HG02642 (cell line): ENCODE measurements at regions not wholly inside any gene's neighbourhood (a gene's known extent, or its start where the extent isn't known, plus 50 kb on each side); places are given as distances from the start of the nearest gene placed in this dataset.

Experiments used
- ATAC-seq: cut with Tn5 transposase; IDR thresholded peaks from one replicate; pipeline ENCODE4 v1.9.1; 2021; ENCODE audit warnings: mild to moderate bottlenecking; ENCODE audit not compliant: unreplicated experiment, poor library complexity

- ATAC-seq = no peak
Measured at GRCh38 chr13:24073657-24074056, 86.9 kb upstream of the SPATA13 start.

GRCh38 chr13:24074678-24075077, 85.8 kb upstream of the SPATA13 start:
- no peak for ATAC-seq

- ATAC-seq = no peak
Measured at GRCh38 chr13:24075137-24075975, 85.2 kb upstream of the SPATA13 start.

- no peak for ATAC-seq
Measured at GRCh38 chr13:24076109-24076508, 84.4 kb upstream of the SPATA13 start.

- ATAC-seq = no peak
Measured at GRCh38 chr13:24076636-24077035, 83.9 kb upstream of the SPATA13 start.

- ATAC-seq = no peak
Measured at GRCh38 chr13:24080134-24080533, 80.4 kb upstream of the SPATA13 start.

GRCh38 chr13:24081387-24081786, 79.1 kb upstream of the SPATA13 start:
- no peak for ATAC-seq

GRCh38 chr13:24083141-24083540, 77.4 kb upstream of the SPATA13 start:
- no peak for ATAC-seq

- ATAC-seq = no peak
Measured at GRCh38 chr13:24083722-24084421, 76.6 kb upstream of the SPATA13 start.

GRCh38 chr13:24085662-24086061, 74.9 kb upstream of the SPATA13 start:
- no peak for ATAC-seq

GRCh38 chr13:24086642-24087041, 73.9 kb upstream of the SPATA13 start:
- no peak for ATAC-seq

GRCh38 chr13:24087605-24088225, 72.8 kb upstream of the SPATA13 start:
- ATAC-seq = no peak

- no peak for ATAC-seq
Measured at GRCh38 chr13:24090049-24090448, 70.5 kb upstream of the SPATA13 start.

- ATAC-seq = no peak
Measured at GRCh38 chr13:24091080-24091479, 69.4 kb upstream of the SPATA13 start.

- ATAC-seq = no peak
Measured at GRCh38 chr13:24092108-24092507, 68.4 kb upstream of the SPATA13 start.

GRCh38 chr13:24093047-24093446, 67.5 kb upstream of the SPATA13 start:
- no peak for ATAC-seq

- ATAC-seq = no peak
Measured at GRCh38 chr13:24096659-24097058, 63.9 kb upstream of the SPATA13 start.

- peak; percentile 74 for ATAC-seq
Measured at GRCh38 chr13:24097064-24097463, 63.5 kb upstream of the SPATA13 start.

- peak; percentile 56 for ATAC-seq
Measured at GRCh38 chr13:24097667-24098066, 62.9 kb upstream of the SPATA13 start.

- ATAC-seq = no peak
Measured at GRCh38 chr13:24099490-24099889, 61.0 kb upstream of the SPATA13 start.

GRCh38 chr13:24100188-24100587, 60.3 kb upstream of the SPATA13 start:
- ATAC-seq = no peak
